Caco-2 (cell line): ENCODE measurements at regions not wholly inside any gene's neighbourhood (a gene's known extent, or its start where the extent isn't known, plus 50 kb on each side); places are given as distances from the start of the nearest gene placed in this dataset.

Source experiments
- BruUV-seq: library from RNA; stranded (reverse); fragments of 400-500 nt; replicated peaks from 2 replicates; lab custom pipeline; 2021; lab: Mats Ljungman, UMichigan
- CTCF ChIA-PET: fragments of 300-600 bp; sonication (Branson Sonifier 250); formaldehyde crosslinking; loops from one replicate; lab custom pipeline; 2022; ENCODE audit warnings: antibody characterized with exemption; lab: Charles Lee
- POLR2A ChIA-PET: fragments of 300-600 bp; sonication (Branson Sonifier 250); formaldehyde crosslinking; loops from one replicate; lab custom pipeline; 2022; ENCODE audit warnings: antibody characterized with exemption; lab: Charles Lee
- DNase-seq, 2 experiments: peaks; one replicate each; pipeline versions ENCODE4 v3.0.0 to v3.0.0-alpha.2; 2020 to 2022
- H3K27me3 ChIP-seq: replicated peaks from 2 replicates; pipeline ENCODE4 v1.6.0; 2011; ENCODE audit warnings: low read length; ENCODE audit not compliant: control insufficient read depth, insufficient read depth
- H3K36me3 ChIP-seq: 2 replicates; pipeline ENCODE4 v1.5.1; 2011; ENCODE audit warnings: low read length; ENCODE audit not compliant: control insufficient read depth, insufficient read depth
- H3K4me1 ChIP-seq: fragments of 250-450 bp; sonication (Bioruptor Pico); 2 replicates; pipeline ENCODE4 v1.5.1; 2020; ENCODE audit warnings: mild to moderate bottlenecking
- H3K4me3 ChIP-seq: 2 replicates; pipeline ENCODE4 v1.5.1; 2011; ENCODE audit warnings: low read depth, mild to moderate bottlenecking, control low read depth, low read length
- H3K9me3 ChIP-seq: fragments of 250-450 bp; sonication (Bioruptor Pico); 2 replicates; pipeline ENCODE4 v1.5.1; 2020; ENCODE audit warnings: mild to moderate bottlenecking, moderate library complexity
- H3K27ac Mint-ChIP-seq: one replicate; pipeline ENCODE4 v1.8.0; 2022; ENCODE audit warnings: mixed read lengths; ENCODE audit not compliant: unreplicated experiment
- H3K27me3 Mint-ChIP-seq: one replicate; pipeline ENCODE4 v1.8.0; 2022; ENCODE audit warnings: mixed read lengths; ENCODE audit not compliant: insufficient read depth, unreplicated experiment
- H3K36me3 Mint-ChIP-seq: one replicate; pipeline ENCODE4 v1.8.0; 2022; ENCODE audit warnings: mild to moderate bottlenecking, mixed read lengths; ENCODE audit not compliant: insufficient read depth, unreplicated experiment
- H3K4me1 Mint-ChIP-seq: one replicate; pipeline ENCODE4 v1.8.0; 2022; ENCODE audit warnings: low read depth, mixed read lengths; ENCODE audit not compliant: unreplicated experiment
- H3K4me3 Mint-ChIP-seq: one replicate; pipeline ENCODE4 v1.8.0; 2022; ENCODE audit warnings: mild to moderate bottlenecking, moderate library complexity, mixed read lengths; ENCODE audit not compliant: unreplicated experiment
- H3K9me3 Mint-ChIP-seq: one replicate; pipeline ENCODE4 v1.8.0; 2022; ENCODE audit warnings: mixed read lengths; ENCODE audit not compliant: unreplicated experiment
- intact Hi-C: fragments of 100-400 bp; cut with micrococcal nuclease; formaldehyde crosslinking; loops from one replicate; pipeline ENCODE4 v1.10.0; 2022; ENCODE audit not compliant: unreplicated experiment
- TF ChIP-seq, protein P1 (sequence below), 2 experiments: fragments of 200-600 bp in 1 of 2; IDR thresholded peaks; 1 replicate in 1 of 2; 2 replicates in 1 of 2; pipeline versions ENCODE4 v1.5.1 to v1.8.0; 2011 to 2022; ENCODE audit warnings: antibody characterized with exemption in 1 of 2, control low read depth in 1 of 2, inconsistent platforms in 1 of 2, low read depth in 1 of 2, low read length in 1 of 2, mild to moderate bottlenecking in 1 of 2, moderate library complexity in 1 of 2; ENCODE audit not compliant: insufficient read depth in 1 of 2, severe bottlenecking in 1 of 2, unreplicated experiment in 1 of 2

GRCh38 chr13:71090990-71091389 is 776.0 kb downstream of the DACH1 start:
- no peak for DNase-seq
- peaks cover 10% of the 10 kb centered on the region for H3K9me3 Mint-ChIP-seq
- ChIA-PET POLR2A (no interaction called here), CTCF (no interaction called here)
- H3K36me3 Mint-ChIP-seq = no peaks in the 10 kb centered on the region
- H3K4me3 Mint-ChIP-seq = no peak overlapping the region
- H3K36me3 ChIP-seq = no peaks in the 10 kb centered on the region
- no peaks in the 10 kb centered on the region for H3K9me3 ChIP-seq
- TF ChIP-seq, protein P1, sequence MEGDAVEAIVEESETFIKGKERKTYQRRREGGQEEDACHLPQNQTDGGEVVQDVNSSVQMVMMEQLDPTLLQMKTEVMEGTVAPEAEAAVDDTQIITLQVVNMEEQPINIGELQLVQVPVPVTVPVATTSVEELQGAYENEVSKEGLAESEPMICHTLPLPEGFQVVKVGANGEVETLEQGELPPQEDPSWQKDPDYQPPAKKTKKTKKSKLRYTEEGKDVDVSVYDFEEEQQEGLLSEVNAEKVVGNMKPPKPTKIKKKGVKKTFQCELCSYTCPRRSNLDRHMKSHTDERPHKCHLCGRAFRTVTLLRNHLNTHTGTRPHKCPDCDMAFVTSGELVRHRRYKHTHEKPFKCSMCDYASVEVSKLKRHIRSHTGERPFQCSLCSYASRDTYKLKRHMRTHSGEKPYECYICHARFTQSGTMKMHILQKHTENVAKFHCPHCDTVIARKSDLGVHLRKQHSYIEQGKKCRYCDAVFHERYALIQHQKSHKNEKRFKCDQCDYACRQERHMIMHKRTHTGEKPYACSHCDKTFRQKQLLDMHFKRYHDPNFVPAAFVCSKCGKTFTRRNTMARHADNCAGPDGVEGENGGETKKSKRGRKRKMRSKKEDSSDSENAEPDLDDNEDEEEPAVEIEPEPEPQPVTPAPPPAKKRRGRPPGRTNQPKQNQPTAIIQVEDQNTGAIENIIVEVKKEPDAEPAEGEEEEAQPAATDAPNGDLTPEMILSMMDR (IDR thresholded peaks at IDR 0.05; ENCODE audit: insufficient read depth in 1 of 2, low read depth in 1 of 2, low read length in 1 of 2, severe bottlenecking in 1 of 2, unreplicated experiment in 1 of 2) = no peak
- H3K4me1 Mint-ChIP-seq = no peaks in the 10 kb centered on the region
- H3K27ac Mint-ChIP-seq = no peak overlapping the region
- intact Hi-C loops = no loop called here
- no peaks in the 10 kb centered on the region; the same call in 1 of the 2 replicates for H3K27me3 ChIP-seq
- H3K27me3 Mint-ChIP-seq = no peaks in the 10 kb centered on the region
- no TSS peak for BruUV-seq
- no peak overlapping the region for H3K4me3 ChIP-seq
- H3K4me1 ChIP-seq = no peaks in the 10 kb centered on the region

- POLR2A ChIA-PET = no interaction called here
- no peak for DNase-seq
Observed at GRCh38 chr13:71089056-71089455, 777.9 kb downstream of the DACH1 start.

GRCh38 chr13:71087432-71087831 is 779.6 kb downstream of the DACH1 start:
- Histone ChIP-seq H3K9me3 (no peaks in the 10 kb centered on the region), H3K27me3 (no peaks in the 10 kb centered on the region), H3K36me3 (no peaks in the 10 kb centered on the region), H3K4me3 (no peak overlapping the region), H3K4me1 (no peaks in the 10 kb centered on the region)
- ChIA-PET CTCF (no interaction called here), POLR2A (no interaction called here)
- Mint-ChIP-seq H3K9me3 (no peaks in the 10 kb centered on the region), H3K4me1 (no peaks in the 10 kb centered on the region), H3K4me3 (no peak overlapping the region), H3K36me3 (no peaks in the 10 kb centered on the region), H3K27me3 (no peaks in the 10 kb centered on the region), H3K27ac (no peak overlapping the region)
- intact Hi-C loops = no loop called here
- DNase-seq = no peak
- no TSS peak for BruUV-seq
- TF ChIP-seq, protein P1 (IDR thresholded peaks at IDR 0.05; ENCODE audit: insufficient read depth in 1 of 2, low read depth in 1 of 2, low read length in 1 of 2, severe bottlenecking in 1 of 2, unreplicated experiment in 1 of 2) = no peak

More at GRCh38 chr13:71089056-71089455, 777.9 kb downstream of the DACH1 start:
- H3K4me3 ChIP-seq = no peak overlapping the region
- Mint-ChIP-seq H3K36me3 (no peaks in the 10 kb centered on the region), H3K27me3 (no peaks in the 10 kb centered on the region), H3K27ac (no peak overlapping the region), H3K4me1 (no peaks in the 10 kb centered on the region), H3K9me3 (no peaks in the 10 kb centered on the region), H3K4me3 (no peak overlapping the region)
- no peaks in the 10 kb centered on the region for H3K36me3 ChIP-seq
- no peaks in the 10 kb centered on the region for H3K9me3 ChIP-seq
- intact Hi-C loops = no loop called here
- BruUV-seq = no TSS peak
- TF ChIP-seq, protein P1 (IDR thresholded peaks at IDR 0.05; ENCODE audit: insufficient read depth in 1 of 2, low read depth in 1 of 2, low read length in 1 of 2, severe bottlenecking in 1 of 2, unreplicated experiment in 1 of 2) = no peak
- no peaks in the 10 kb centered on the region for H3K4me1 ChIP-seq
- H3K27me3 ChIP-seq = no peaks in the 10 kb centered on the region
- CTCF ChIA-PET = no interaction called here
